Stomach (tissue), 4 donors: ENCODE measurements at regions not wholly inside any gene's neighbourhood (a gene's known extent, or its start where the extent isn't known, plus 50 kb on each side); places are given as distances from the start of the nearest gene placed in this dataset.

Experiments used
- POLR2A ChIP-seq, 4 donors: fragments of 450-650 bp; IDR thresholded peaks; one replicate each; pipeline ENCODE4 v1.6.1; 2016; ENCODE audit warnings: antibody characterized with exemption in 4 of 4, control low read depth in 2 of 4, mild to moderate bottlenecking in 1 of 4, moderate library complexity in 1 of 4
- POLR2AphosphoS5 ChIP-seq, 3 donors: sonication (generic); formaldehyde crosslinking; IDR thresholded peaks; one replicate each; pipeline ENCODE4 v1.6.1; 2016; ENCODE audit warnings: antibody characterized with exemption in 3 of 3
- TF ChIP-seq, protein P1 (sequence below), 7 experiments: fragments of 450-650 bp in 4 of 7; fragments of 200-600 bp in 3 of 7; sonication (generic) in 3 of 7; IDR thresholded peaks; one replicate each; pipeline ENCODE4 v1.5.1; 2016 to 2019; ENCODE audit warnings: antibody characterized with exemption in 7 of 7, control low read depth in 2 of 7, mild to moderate bottlenecking in 1 of 7

DNA sequence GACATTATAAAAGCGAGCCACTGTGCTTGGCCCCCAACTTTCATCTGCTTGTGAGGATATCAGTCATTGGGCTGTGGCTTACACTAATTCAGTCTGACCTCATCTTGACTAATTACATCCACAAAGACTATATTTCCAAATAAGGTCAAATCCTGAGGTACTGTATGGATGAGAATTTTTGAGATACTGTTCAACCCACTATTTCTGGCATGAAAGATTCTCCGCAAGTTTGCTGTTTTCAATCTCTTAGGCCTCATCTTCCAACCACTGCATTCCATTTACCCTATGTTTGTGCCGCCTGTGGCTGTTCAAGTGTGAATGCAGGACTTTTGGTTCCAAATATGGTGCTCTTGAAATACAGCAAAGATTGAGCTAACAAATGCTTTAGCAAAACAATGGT is 400.9 kb upstream of the SGCD start:
- TF ChIP-seq, protein P1, sequence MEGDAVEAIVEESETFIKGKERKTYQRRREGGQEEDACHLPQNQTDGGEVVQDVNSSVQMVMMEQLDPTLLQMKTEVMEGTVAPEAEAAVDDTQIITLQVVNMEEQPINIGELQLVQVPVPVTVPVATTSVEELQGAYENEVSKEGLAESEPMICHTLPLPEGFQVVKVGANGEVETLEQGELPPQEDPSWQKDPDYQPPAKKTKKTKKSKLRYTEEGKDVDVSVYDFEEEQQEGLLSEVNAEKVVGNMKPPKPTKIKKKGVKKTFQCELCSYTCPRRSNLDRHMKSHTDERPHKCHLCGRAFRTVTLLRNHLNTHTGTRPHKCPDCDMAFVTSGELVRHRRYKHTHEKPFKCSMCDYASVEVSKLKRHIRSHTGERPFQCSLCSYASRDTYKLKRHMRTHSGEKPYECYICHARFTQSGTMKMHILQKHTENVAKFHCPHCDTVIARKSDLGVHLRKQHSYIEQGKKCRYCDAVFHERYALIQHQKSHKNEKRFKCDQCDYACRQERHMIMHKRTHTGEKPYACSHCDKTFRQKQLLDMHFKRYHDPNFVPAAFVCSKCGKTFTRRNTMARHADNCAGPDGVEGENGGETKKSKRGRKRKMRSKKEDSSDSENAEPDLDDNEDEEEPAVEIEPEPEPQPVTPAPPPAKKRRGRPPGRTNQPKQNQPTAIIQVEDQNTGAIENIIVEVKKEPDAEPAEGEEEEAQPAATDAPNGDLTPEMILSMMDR (IDR thresholded peaks at IDR 0.05), result no peak
- no peak for TF ChIP-seq POLR2A (IDR thresholded peaks at IDR 0.05)
- TF ChIP-seq POLR2AphosphoS5 (IDR thresholded peaks at IDR 0.05), result no peak
